ENCODE measurements at regions not wholly inside any gene's neighbourhood (a gene's known extent, or its start where the extent isn't known, plus 50 kb on each side); places are given as distances from the start of the nearest gene placed in this dataset.

- Histone ChIP-seq H3K4me3 (ENCODE audit: low read depth in 2 of 2, low read length in 2 of 2) (no peak overlapping the region), H3K27me3 (ENCODE audit: control insufficient read depth, insufficient read depth, low read length) (no peaks in the 10 kb centered on the region), H3K36me3 (ENCODE audit: control insufficient read depth, insufficient read depth, low read length) (no peaks in the 10 kb centered on the region), H3K4me1 (ENCODE audit: control insufficient read depth, insufficient read depth, low read length) (no peaks in the 10 kb centered on the region), H3K27ac (ENCODE audit: low read length) (no peak overlapping the region), H3K9me3 (ENCODE audit: control insufficient read depth, insufficient read depth, low read depth, low read length) (no peaks in the 10 kb centered on the region)
- CTCF ChIA-PET: interaction anchor here (0.6 kb wide), 1 partner anchor 1308 kb away, joined by 3 read pairs; no protein-coding TSS in a partner anchor
- DNase-seq (ENCODE audit: low read depth, low spot score) (no peak), ATAC-seq (no peak)
- POLR2A ChIA-PET: interaction anchor here (0.5 kb wide), 1 partner anchor 459 kb away, joined by 5 read pairs; no protein-coding TSS in a partner anchor
- in situ Hi-C loops (cut with HindIII; ENCODE audit: low pct_unique_long_range_greater_than_20kb, low sequenced_read_pairs) (no loop called here), intact Hi-C loops (cut with micrococcal nuclease; ENCODE audit: unreplicated experiment) (no loop called here)
- no TSS peak for BruUV-seq (replicated peaks)
- TF ChIP-seq TCF7L2 (IDR thresholded peaks at IDR 0.05; ENCODE audit: low read depth, low read length): no peak
- TF ChIP-seq POLR2AphosphoS5 (IDR thresholded peaks at IDR 0.05; ENCODE audit: low read depth, low read length): no peak
- no peak for TF ChIP-seq REST (IDR thresholded peaks at IDR 0.05; ENCODE audit: insufficient read depth in 1 of 2, low read depth in 2 of 2, low read length in 1 of 2)
- no peak for TF ChIP-seq CTCF (IDR thresholded peaks at IDR 0.05)
- no peak for TF ChIP-seq SIN3A (IDR thresholded peaks at IDR 0.05; ENCODE audit: borderline replicate concordance, insufficient read depth, low read depth, low read length)
Observed at GRCh38 chr5:19229179-19229835, 758.7 kb downstream of the CDH18 start.

- DNase-seq (ENCODE audit: low read depth, low spot score): no peak
- H3K27ac ChIP-seq (ENCODE audit: low read length): no peak overlapping the region
- no peak for ATAC-seq
- no peaks in the 10 kb centered on the region for H3K27me3 ChIP-seq (ENCODE audit: control insufficient read depth, insufficient read depth, low read length)
- no peaks in the 10 kb centered on the region for H3K36me3 ChIP-seq (ENCODE audit: control insufficient read depth, insufficient read depth, low read length)
- POLR2A ChIA-PET: no interaction called here
- no peak overlapping the region for H3K4me3 ChIP-seq (ENCODE audit: low read depth in 2 of 2, low read length in 2 of 2)
- H3K4me1 ChIP-seq (ENCODE audit: control insufficient read depth, insufficient read depth, low read length): no peaks in the 10 kb centered on the region
- BruUV-seq (replicated peaks): no TSS peak
- intact Hi-C loops (cut with micrococcal nuclease; ENCODE audit: unreplicated experiment) (no loop called here), in situ Hi-C loops (cut with HindIII; ENCODE audit: low pct_unique_long_range_greater_than_20kb, low sequenced_read_pairs) (no loop called here)
- TF ChIP-seq REST (IDR thresholded peaks at IDR 0.05; ENCODE audit: insufficient read depth in 1 of 2, low read depth in 2 of 2, low read length in 1 of 2) (no peak), POLR2AphosphoS5 (IDR thresholded peaks at IDR 0.05; ENCODE audit: low read depth, low read length) (no peak), CTCF (IDR thresholded peaks at IDR 0.05) (no peak), SIN3A (IDR thresholded peaks at IDR 0.05; ENCODE audit: borderline replicate concordance, insufficient read depth, low read depth, low read length) (no peak), TCF7L2 (IDR thresholded peaks at IDR 0.05; ENCODE audit: low read depth, low read length) (no peak)
- no peaks in the 10 kb centered on the region for H3K9me3 ChIP-seq (ENCODE audit: control insufficient read depth, insufficient read depth, low read depth, low read length)
- CTCF ChIA-PET: no interaction called here
Observed at GRCh38 chr5:19233573-19233972, 754.4 kb downstream of the CDH18 start.
